Lower leg skin (tissue), 4 donors: ENCODE measurements at regions not wholly inside any gene's neighbourhood (a gene's known extent, or its start where the extent isn't known, plus 50 kb on each side); places are given as distances from the start of the nearest gene placed in this dataset.

Source experiments
- DNase-seq, 2 donors: peaks; one replicate each; pipeline ENCODE4 v3.0.0-alpha.2; 2019; ENCODE audit warnings: low spot score in 2 of 2
- H3K4me3 ChIP-seq: fragments of 200-600 bp; sonication (generic); 2 replicates; pipeline ENCODE4 v1.5.1; 2017; ENCODE audit warnings: mild to moderate bottlenecking, low read depth; ENCODE audit not compliant: poor library complexity, severe bottlenecking
- POLR2A ChIP-seq, 2 donors: fragments of 450-650 bp; IDR thresholded peaks; one replicate each; pipeline ENCODE4 v1.6.1; 2016 to 2017; ENCODE audit warnings: antibody characterized with exemption in 2 of 2, mild to moderate bottlenecking in 1 of 2, moderate library complexity in 1 of 2
- WGBS, 2 donors: methylation state at CpG; one replicate each; pipeline ENCODE4 v1.1.5; 2018; 5-methylcytosine and 5-hydroxymethylcytosine counted together
- intact Hi-C: fragments of 100-400 bp; cut with DNase I; formaldehyde crosslinking; loops from one replicate; pipeline ENCODE4 v1.15.0; 2023; ENCODE audit warnings: low total_unique reads
- TF ChIP-seq, protein P1 (sequence below), 3 donors: fragments of 450-650 bp; IDR thresholded peaks; one replicate each; pipeline ENCODE4 v1.5.1; 2016; ENCODE audit warnings: antibody characterized with exemption in 3 of 3, mild to moderate bottlenecking in 3 of 3, moderate library complexity in 2 of 3

DNA sequence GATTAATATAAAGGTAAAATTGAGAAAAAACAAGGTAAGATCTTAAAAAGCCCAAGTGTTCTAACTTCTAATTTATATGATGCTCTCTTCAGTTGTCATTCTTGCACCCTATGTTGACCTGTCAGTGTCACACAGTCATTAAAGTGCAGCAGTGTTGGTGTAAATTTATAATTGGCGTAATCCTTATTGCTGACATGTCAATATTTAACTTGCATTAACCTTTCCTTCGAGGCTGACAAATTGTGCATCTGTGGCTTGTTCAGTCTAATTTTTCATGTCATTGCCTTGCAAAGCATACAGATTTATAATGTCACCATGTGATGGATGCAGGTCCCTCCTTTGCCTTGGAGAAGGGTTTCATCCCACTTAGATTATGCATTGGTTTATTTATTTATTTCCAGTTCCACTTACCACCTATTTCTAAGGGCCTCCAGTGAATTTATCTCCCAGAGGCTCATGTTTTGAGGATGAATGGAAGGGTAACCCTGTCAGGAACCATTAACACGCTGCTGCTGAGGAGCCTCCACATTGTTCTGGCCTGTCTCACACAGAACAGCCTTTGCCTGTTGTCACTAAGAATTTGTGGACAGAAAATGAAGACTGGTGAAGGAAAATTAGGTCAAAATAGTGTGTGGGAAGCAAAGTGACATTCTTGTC lies 1098.5 kb upstream of the LCORL start:
- intact Hi-C loops: no loop called here
- DNase-seq: no peak
- no peak overlapping the region for H3K4me3 ChIP-seq
- 77 to 81% methylated on average over 3 of the region's 3 CpGs for WGBS, 2 donors
- TF ChIP-seq POLR2A (IDR thresholded peaks at IDR 0.05): no peak
- TF ChIP-seq, protein P1, sequence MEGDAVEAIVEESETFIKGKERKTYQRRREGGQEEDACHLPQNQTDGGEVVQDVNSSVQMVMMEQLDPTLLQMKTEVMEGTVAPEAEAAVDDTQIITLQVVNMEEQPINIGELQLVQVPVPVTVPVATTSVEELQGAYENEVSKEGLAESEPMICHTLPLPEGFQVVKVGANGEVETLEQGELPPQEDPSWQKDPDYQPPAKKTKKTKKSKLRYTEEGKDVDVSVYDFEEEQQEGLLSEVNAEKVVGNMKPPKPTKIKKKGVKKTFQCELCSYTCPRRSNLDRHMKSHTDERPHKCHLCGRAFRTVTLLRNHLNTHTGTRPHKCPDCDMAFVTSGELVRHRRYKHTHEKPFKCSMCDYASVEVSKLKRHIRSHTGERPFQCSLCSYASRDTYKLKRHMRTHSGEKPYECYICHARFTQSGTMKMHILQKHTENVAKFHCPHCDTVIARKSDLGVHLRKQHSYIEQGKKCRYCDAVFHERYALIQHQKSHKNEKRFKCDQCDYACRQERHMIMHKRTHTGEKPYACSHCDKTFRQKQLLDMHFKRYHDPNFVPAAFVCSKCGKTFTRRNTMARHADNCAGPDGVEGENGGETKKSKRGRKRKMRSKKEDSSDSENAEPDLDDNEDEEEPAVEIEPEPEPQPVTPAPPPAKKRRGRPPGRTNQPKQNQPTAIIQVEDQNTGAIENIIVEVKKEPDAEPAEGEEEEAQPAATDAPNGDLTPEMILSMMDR (IDR thresholded peaks at IDR 0.05): no peak

DNA sequence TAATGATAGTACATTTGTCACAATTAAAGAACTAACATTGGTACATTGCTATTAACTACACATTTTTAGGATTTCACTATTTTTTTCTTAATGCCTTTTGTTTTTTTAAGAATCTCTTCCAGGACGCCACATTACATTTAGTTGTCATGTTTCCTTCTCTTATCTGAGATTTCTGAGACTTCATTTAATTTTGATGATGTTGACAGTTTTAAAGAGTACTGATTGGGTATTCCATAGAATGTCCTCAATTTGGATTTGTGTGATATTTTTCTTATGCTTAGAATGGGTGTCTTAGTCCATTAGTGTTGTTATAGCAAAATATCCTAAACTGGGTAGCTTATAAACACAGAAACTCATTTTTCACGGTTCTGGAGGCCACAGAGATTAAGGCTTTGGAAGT lies 1095.5 kb upstream of the LCORL start:
- no peak for DNase-seq
- intact Hi-C loops: no loop called here
- WGBS, 2 donors: 76 to 82% methylated on average over 2 of the region's 2 CpGs
- H3K4me3 ChIP-seq: no peak overlapping the region
- no peak for TF ChIP-seq POLR2A (IDR thresholded peaks at IDR 0.05)
- TF ChIP-seq, protein P1 (IDR thresholded peaks at IDR 0.05): no peak

DNA sequence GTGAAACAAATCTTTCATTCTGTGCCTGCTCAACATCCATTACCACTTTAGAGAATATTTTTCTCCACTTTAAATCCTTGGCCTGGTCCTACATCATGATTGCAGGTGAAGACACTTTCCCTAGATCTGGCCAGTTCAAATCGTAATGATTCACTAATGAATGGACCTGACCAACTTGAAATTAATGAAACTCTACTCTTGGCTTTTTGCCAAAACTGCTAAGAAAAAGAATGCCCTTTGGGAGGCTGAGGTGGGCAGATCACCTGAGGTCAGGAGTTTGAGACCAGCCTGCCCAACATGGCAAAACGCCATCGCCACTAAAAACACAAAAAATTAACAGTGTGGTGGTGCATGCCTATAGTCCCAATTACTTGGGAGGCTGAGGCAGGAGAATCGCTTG lies 1082.6 kb upstream of the LCORL start:
- DNase-seq: no peak
- intact Hi-C loops: no loop called here
- TF ChIP-seq, protein P1 (IDR thresholded peaks at IDR 0.05): no peak
- no peak for TF ChIP-seq POLR2A (IDR thresholded peaks at IDR 0.05)
- no peak overlapping the region for H3K4me3 ChIP-seq
- WGBS, 2 donors: 85 to 93% methylated on average over 4 of the region's 4 CpGs

DNA sequence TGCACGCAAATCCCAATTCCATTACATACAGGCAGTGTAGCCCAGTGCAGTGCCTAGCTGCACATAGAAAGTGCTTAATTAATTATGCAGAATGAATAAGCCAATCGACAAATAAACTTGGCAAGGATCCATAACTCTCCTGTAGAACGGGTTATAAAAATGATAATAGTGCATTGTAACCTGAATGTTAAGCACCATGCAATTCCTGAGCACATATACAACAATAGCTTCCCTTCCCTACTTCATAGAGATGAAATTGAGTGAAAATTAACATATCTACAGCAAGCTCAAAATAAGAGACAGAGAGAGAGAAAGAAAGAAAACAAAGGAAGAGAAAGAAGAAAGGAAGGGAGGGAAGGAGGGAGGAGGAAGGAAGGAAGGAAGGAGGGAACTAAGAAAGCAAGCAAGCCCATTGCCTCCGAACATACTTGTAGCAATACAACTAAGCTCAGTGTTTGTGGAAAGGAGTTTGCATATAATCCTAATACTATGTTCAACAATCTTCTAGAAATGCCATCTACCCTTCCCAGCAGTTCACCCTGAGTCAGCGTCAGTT lies 1074.0 kb upstream of the LCORL start:
- no peak for DNase-seq
- intact Hi-C loops: no loop called here
- H3K4me3 ChIP-seq: no peak overlapping the region
- TF ChIP-seq POLR2A (IDR thresholded peaks at IDR 0.05): no peak
- TF ChIP-seq, protein P1 (IDR thresholded peaks at IDR 0.05): no peak
- 72 to 74% methylated on average over 5 of the region's 5 CpGs for WGBS, 2 donors

DNA sequence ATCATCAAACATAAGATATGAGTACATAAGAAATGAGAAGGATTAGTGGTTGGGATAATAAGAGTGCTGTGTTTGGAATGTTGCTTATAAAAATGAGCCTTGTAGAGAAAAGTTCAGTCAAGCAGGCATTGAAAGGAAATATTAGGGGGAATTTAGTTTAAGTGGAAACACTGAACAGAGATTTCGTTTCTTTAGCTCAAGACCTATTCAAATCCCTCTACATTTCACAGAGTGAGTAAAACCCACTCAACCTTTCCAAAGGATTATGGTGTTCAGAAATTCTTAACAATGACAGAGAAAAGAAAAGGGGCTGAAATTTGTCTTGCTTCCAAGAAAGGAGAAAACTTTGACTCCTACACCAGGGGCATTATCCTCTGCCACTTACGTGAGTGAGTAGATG lies 1072.4 kb upstream of the LCORL start:
- TF ChIP-seq, protein P1 (IDR thresholded peaks at IDR 0.05): no peak
- TF ChIP-seq POLR2A (IDR thresholded peaks at IDR 0.05): no peak
- DNase-seq: no peak
- intact Hi-C loops: no loop called here
- H3K4me3 ChIP-seq: no peak overlapping the region
- WGBS, 2 donors: 31 to 38% methylated on average over 2 of the region's 2 CpGs

DNA sequence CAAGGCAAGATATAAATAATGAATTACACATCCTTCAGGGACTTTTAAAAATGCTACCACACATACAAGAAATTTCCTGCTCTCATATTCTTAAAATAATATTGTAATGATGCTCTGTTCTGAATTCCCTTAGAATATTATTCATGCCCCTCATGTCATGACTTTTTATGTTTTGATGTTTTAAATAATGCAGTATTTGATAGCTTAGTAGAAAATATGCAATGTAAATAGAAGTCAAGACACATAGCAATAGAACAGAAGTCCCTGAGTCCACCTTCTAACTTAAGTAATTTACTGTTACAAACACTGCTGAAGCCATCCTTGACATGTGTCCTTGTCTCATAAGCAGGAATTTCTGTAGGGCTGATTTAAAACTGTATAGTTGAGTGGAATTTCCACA lies 1071.2 kb upstream of the LCORL start:
- no peak for DNase-seq
- intact Hi-C loops: no loop called here
- no peak overlapping the region for H3K4me3 ChIP-seq
- TF ChIP-seq POLR2A (IDR thresholded peaks at IDR 0.05): no peak
- TF ChIP-seq, protein P1 (IDR thresholded peaks at IDR 0.05): no peak
